Loucy (cell line): ENCODE measurements at regions not wholly inside any gene's neighbourhood (a gene's known extent, or its start where the extent isn't known, plus 50 kb on each side); places are given as distances from the start of the nearest gene placed in this dataset.

Experiments
- CTCF ChIP-seq: fragments of 200-600 bp; sonication (generic); conservative IDR thresholded peaks from 2 replicates; pipeline ENCODE4 v1.5.1; 2014; ENCODE audit warnings: mild to moderate bottlenecking, antibody characterized with exemption, low read length
- EZH2phosphoT487 ChIP-seq: fragments of 200-600 bp; IDR thresholded peaks from 2 replicates; pipeline ENCODE4 v1.6.1; 2018; ENCODE audit warnings: antibody characterized with exemption, mild to moderate bottlenecking, moderate library complexity, borderline replicate concordance

GRCh38 chr2:3078684-3079083 lies 298.9 kb downstream of the EIPR1 start:
- TF ChIP-seq CTCF, result no peak
- TF ChIP-seq EZH2phosphoT487, result no peak
